Fibroblast of the aortic adventitia (primary cell): ENCODE measurements at regions not wholly inside any gene's neighbourhood (a gene's known extent, or its start where the extent isn't known, plus 50 kb on each side); places are given as distances from the start of the nearest gene placed in this dataset.

ENCODE experiments used
- DNase-seq: peaks from one replicate; pipeline ENCODE4 v3.0.0-alpha.2; 2010; ENCODE audit warnings: low read depth
- H3K4me3 ChIP-seq: 2 replicates; pipeline ENCODE4 v1.5.1; 2011; ENCODE audit warnings: low read depth, mild to moderate bottlenecking, control low read depth, low read length, moderate library complexity
- CTCF ChIP-seq: IDR thresholded peaks from 2 replicates; pipeline ENCODE4 v1.5.1; 2011; ENCODE audit warnings: mild to moderate bottlenecking, low read length, control low read depth, inconsistent platforms; ENCODE audit not compliant: insufficient read depth

DNA sequence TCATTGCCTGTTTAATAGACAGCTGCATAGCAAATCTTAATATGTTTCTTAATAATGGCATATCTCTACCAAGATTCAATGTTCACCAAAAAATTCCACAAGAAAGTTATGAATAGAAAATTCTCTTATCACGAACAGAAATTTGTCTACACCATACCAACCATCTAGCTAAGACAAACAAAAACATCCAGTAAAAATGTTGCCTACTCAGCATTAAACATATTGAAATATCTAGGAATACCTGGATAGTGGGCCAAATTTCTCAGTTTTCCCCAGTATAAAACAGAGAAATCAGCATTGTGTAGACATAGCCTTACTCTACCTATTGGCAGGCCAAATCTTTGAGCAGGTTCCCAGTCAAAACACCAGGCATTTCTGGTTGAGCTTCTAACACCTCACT is 598.6 kb downstream of the KLHL13 start:
- TF ChIP-seq CTCF, result no peak
- no peak for DNase-seq
- no peak overlapping the region for H3K4me3 ChIP-seq

DNA sequence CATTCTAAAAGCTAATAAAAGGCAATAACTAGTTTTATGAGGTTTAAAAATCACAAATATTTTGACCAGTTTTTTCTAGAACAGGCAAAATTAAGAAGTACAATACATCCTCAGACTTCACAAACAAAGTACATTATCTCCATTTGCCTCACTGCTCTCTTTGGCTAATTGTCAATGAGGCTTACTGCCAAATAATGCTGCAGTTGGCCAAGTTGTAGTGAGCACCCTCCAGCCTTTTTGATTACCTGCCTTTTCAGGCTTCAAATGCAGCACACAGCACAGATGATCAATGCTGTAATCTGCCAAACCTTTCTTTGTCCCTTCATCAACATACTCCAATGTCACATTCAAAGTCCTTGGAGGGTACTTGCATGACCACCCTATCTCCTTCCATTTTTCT is 605.2 kb downstream of the KLHL13 start:
- H3K4me3 ChIP-seq, result no peak overlapping the region
- TF ChIP-seq CTCF, result no peak
- DNase-seq, result no peak

GRCh38 chrX:117510453-117510852 is 606.2 kb downstream of the KLHL13 start:
- TF ChIP-seq CTCF, result no peak
- no peak overlapping the region for H3K4me3 ChIP-seq
- no peak for DNase-seq

- TF ChIP-seq CTCF, result no peak
- H3K4me3 ChIP-seq, result no peak overlapping the region
- no peak for DNase-seq
These were observed 608.6 kb downstream of the KLHL13 start for GRCh38 chrX:117508021-117508420.

GRCh38 chrX:117487421-117487820 is 629.2 kb downstream of the KLHL13 start:
- H3K4me3 ChIP-seq, result no peak overlapping the region
- no peak for DNase-seq
- TF ChIP-seq CTCF, result no peak

- H3K4me3 ChIP-seq, result no peak overlapping the region
- TF ChIP-seq CTCF, result no peak
- no peak for DNase-seq
These were observed 632.7 kb downstream of the KLHL13 start for GRCh38 chrX:117483950-117484349.

- H3K4me3 ChIP-seq, result no peak overlapping the region
- DNase-seq, result no peak
- no peak for TF ChIP-seq CTCF
These were observed 658.2 kb downstream of the KLHL13 start for GRCh38 chrX:117458243-117458968.
